HUES48 (cell line): ENCODE measurements at regions not wholly inside any gene's neighbourhood (a gene's known extent, or its start where the extent isn't known, plus 50 kb on each side); places are given as distances from the start of the nearest gene placed in this dataset.
"Not testable (repeated sequence)": the region's sequence is repeated elsewhere in the genome, so short reads cannot be mapped to it uniquely, and the experiment has no call there.

ENCODE experiments used
- H3K27ac ChIP-seq: one replicate; pipeline ENCODE4 v1.7.0; 2013; ENCODE audit warnings: low read depth, low read length, inconsistent platforms
- H3K27me3 ChIP-seq: 2 replicates; pipeline ENCODE4 v1.6.1; 2013; ENCODE audit warnings: mild to moderate bottlenecking, low read length; ENCODE audit not compliant: control insufficient read depth, insufficient read depth
- H3K36me3 ChIP-seq: 2 replicates; pipeline ENCODE4 v1.6.1; 2013; ENCODE audit warnings: low read length; ENCODE audit not compliant: control insufficient read depth, insufficient read depth
- H3K4me1 ChIP-seq: 2 replicates; pipeline ENCODE4 v1.6.1; 2013; ENCODE audit warnings: mild to moderate bottlenecking, low read length; ENCODE audit not compliant: control insufficient read depth, insufficient read depth
- H3K4me3 ChIP-seq: 2 replicates; pipeline ENCODE4 v1.5.1; 2013; ENCODE audit warnings: mild to moderate bottlenecking, low read depth, low read length
- H3K9ac ChIP-seq: 2 replicates; pipeline ENCODE4 v1.6.1; 2013; ENCODE audit warnings: mild to moderate bottlenecking, low read depth, low read length, moderate library complexity
- H3K9me3 ChIP-seq: 2 replicates; pipeline ENCODE4 v1.6.1; 2013; ENCODE audit warnings: low read length; ENCODE audit not compliant: control insufficient read depth, insufficient read depth

DNA sequence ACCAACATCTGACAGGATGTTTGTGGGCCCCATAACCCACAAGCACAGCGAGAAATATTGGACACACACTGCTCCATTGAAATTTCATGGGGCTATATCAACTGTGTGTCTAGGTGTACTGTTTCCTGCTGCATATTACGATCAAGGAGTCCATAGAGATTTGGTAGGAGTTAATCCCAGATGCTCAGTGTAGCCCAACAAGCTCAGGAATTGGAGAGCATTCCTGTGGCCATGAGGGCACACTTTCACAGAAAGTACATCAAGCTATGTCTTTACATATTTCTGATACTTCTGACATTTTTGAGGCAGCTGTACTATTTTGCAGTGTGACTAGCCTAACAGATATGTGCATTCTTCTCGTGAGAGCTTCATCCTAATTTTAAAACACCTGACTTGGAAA is 473.1 kb downstream of the PTH2R start:
- Histone ChIP-seq H3K9me3 (no peaks in the 10 kb centered on the region), H3K4me1 (no peaks in the 10 kb centered on the region), H3K36me3 (no peaks in the 10 kb centered on the region), H3K27me3 (no peaks in the 10 kb centered on the region), H3K4me3 (no peak overlapping the region), H3K27ac (no peak overlapping the region), H3K9ac (no peak overlapping the region)

DNA sequence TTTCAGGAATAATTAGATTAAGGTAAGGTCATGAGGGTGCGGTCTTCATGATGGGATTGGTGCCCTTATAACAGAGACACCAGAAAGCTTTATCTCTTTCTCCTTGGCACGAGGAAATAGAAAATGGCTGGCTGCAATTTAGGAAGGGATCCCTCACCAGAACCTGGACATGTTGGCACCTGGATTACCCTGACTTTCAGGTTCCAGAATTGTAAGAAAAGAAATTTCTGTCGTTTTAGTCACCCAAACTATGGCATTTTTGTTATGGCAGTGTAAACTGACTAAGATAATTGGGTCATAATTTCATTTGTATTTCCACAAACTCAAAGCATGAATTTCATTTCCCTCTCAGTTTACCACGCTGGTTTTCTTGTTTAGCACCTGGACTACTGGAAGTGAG is 473.6 kb downstream of the PTH2R start:
- H3K27ac ChIP-seq = no peak overlapping the region
- no peak overlapping the region for H3K9ac ChIP-seq
- no peaks in the 10 kb centered on the region for H3K4me1 ChIP-seq
- no peaks in the 10 kb centered on the region for H3K27me3 ChIP-seq
- H3K4me3 ChIP-seq = no peak overlapping the region
- H3K36me3 ChIP-seq = no peaks in the 10 kb centered on the region
- no peaks in the 10 kb centered on the region for H3K9me3 ChIP-seq

DNA sequence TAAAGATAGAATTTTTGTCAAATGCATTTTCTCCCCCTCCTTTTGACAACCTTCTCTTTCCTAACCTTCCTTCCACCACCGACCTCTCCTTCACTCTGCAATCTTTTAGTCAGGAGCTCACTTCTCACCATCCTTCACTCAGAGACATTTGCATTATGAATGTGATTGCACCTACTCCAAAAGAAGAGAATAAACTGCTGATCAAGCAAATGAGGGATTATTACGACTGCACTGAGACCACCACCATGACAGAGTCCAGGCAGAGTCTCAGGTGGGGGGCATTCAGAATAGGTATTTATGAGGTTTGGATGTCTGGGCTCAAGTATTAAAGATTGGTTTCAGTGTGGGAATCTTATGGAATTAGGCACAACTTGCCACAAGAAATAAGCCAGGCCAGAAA is 483.9 kb downstream of the PTH2R start:
- Histone ChIP-seq H3K27ac (no peak overlapping the region), H3K9ac (no peak overlapping the region), H3K36me3 (no peaks in the 10 kb centered on the region), H3K4me3 (no peak overlapping the region), H3K27me3 (no peaks in the 10 kb centered on the region), H3K4me1 (peaks cover 9% of the 10 kb centered on the region; the same call in 1 of the 2 replicates), H3K9me3 (no peaks in the 10 kb centered on the region)

DNA sequence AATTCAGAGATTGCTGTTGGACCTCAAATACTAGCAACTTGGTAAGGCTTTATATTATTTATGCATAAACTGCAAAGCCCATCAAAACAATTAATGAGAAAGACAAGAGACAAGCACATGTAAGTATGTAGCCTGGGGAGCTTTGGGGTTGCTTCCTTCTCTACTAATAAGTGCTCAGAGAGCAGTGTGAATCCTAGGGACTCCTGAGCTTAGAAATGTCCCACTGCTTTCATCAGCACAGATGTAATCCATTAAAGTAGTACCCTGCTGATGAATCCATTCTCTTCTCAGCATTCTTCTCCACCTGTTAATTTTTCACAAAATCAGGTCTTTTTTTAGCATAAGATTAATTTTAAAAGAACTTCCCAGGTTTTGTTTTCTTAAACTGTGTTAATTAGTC is 485.6 kb downstream of the PTH2R start:
- Histone ChIP-seq H3K9me3 (no peaks in the 10 kb centered on the region), H3K9ac (no peak overlapping the region), H3K27ac (peak overlapping the region; percentile 22), H3K27me3 (no peaks in the 10 kb centered on the region), H3K36me3 (no peaks in the 10 kb centered on the region), H3K4me3 (no peak overlapping the region), H3K4me1 (peaks cover 9% of the 10 kb centered on the region; the same call in 1 of the 2 replicates)

DNA sequence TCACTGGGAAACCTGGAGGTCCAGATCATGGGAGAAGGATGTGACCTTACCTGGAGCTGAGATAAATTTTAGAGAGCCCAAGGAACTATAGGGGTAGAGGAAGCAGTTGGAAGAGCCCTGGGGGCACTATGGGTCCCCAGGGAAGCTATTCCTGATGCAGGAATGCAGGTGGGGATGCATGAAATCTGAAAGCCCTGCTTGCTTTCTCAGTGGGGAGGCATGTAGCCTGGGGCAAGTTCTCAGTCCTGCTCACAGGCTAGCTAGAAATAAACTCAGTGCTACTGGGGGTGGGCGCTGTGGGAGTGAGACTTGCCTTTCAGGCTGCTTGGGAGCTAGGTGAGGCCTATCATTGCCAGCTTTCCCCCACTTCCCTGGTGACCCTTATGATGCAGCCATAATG is 499.7 kb downstream of the PTH2R start:
- H3K27me3 ChIP-seq = no peaks in the 10 kb centered on the region
- H3K9me3 ChIP-seq = no peaks in the 10 kb centered on the region; the same call in 1 of the 2 replicates
- H3K36me3 ChIP-seq = no peaks in the 10 kb centered on the region
- peaks cover 16% of the 10 kb centered on the region for H3K4me1 ChIP-seq
- peak overlapping the region; percentile 16; the same call in 1 of the 2 replicates for H3K4me3 ChIP-seq
- H3K27ac ChIP-seq = peak overlapping the region; percentile 46
- no peak overlapping the region for H3K9ac ChIP-seq

DNA sequence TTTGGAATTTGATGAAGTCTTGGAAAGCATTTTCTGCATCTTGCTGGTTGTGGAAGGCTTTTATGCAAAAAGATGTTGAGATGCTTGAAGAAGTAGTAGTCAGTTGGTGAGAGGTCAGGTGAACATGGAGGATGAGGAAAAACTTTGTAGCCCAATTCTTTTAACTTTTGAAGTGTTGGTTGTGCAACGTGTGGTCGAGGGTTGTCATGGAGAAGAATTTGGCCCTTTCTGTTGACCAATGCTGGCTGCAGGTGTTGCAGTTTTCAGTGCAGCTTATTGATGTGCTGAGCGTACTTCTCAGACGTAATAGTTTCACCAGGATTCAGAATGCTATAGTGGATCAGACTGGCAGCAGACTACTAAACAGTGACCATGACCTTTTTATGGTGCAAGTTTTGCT is 508.4 kb upstream of the MAP2 start:
- no peak overlapping the region for H3K9ac ChIP-seq
- no peaks in the 10 kb centered on the region for H3K36me3 ChIP-seq
- H3K27ac ChIP-seq = no peak overlapping the region
- H3K4me1 ChIP-seq = no peaks in the 10 kb centered on the region
- no peak overlapping the region for H3K4me3 ChIP-seq
- H3K27me3 ChIP-seq = no peaks in the 10 kb centered on the region
- H3K9me3 ChIP-seq = no peaks in the 10 kb centered on the region; the same call in 1 of the 2 replicates

DNA sequence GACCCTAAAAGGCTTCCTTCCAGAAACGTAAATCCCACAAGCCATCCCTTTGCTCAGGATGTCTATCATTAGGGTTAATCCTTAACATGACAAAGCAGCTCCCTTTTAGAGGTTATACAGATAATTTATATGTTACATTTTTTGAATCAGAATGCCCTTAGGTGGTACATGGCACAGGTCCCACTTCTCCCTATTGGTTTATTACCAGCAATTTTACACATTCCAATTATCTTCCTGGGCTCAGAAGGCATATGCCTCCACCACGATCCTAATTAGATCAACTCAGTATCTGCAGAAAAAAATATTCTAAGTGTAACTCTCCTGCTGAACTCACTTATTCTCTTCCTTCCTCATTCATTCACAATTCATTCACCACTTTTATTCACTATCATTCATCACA is 507.0 kb upstream of the MAP2 start:
- Histone ChIP-seq H3K4me3 (no peak overlapping the region), H3K27ac (no peak overlapping the region), H3K9ac (no peak overlapping the region), H3K36me3 (no peaks in the 10 kb centered on the region), H3K4me1 (no peaks in the 10 kb centered on the region), H3K27me3 (no peaks in the 10 kb centered on the region), H3K9me3 (peaks cover 2% of the 10 kb centered on the region; the same call in 1 of the 2 replicates)

DNA sequence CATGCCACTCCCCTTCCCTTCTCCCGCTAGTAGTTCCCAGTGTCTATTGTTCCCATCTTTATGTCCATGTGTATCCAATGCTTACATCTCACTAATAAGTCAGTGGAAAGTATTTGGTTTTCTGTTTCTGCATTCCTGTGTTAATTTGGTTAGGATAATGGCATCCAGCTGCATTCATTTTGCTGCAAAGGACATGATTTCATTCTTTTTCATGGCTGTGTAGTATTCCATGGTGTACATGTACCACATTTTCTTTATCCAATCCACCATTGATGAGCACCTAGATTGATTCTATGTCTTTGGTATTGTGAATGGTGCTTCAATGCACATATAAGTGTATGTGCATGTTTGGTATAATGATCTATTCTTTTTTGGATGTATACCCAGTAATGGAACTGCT is 502.5 kb upstream of the MAP2 start:
- H3K9ac ChIP-seq, H3K9me3 ChIP-seq, H3K27ac ChIP-seq, H3K4me1 ChIP-seq, H3K27me3 ChIP-seq, H3K36me3 ChIP-seq, H3K4me3 ChIP-seq: not testable (repeated sequence)

DNA sequence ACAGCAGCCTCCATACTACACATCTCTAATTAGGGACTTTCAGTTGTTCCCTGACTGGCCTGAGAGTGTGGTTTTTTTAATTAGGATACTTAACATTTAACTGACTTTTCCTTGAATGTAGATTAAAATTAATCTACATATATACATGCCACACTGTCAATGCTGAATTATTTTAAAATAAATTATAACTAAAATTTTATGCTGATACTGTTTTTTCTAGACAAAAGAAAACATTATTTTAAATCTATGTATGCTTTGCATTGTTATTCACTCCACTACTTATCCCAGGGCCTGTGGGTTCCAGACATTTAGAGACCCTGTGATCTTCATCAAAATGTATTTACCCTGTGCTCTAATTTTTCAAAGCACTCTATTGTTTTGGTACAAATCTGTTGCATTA is 496.0 kb upstream of the MAP2 start:
- Histone ChIP-seq H3K4me3 (no peak overlapping the region), H3K4me1 (no peaks in the 10 kb centered on the region), H3K27me3 (no peaks in the 10 kb centered on the region), H3K36me3 (no peaks in the 10 kb centered on the region), H3K27ac (no peak overlapping the region), H3K9me3 (no peaks in the 10 kb centered on the region), H3K9ac (no peak overlapping the region)

DNA sequence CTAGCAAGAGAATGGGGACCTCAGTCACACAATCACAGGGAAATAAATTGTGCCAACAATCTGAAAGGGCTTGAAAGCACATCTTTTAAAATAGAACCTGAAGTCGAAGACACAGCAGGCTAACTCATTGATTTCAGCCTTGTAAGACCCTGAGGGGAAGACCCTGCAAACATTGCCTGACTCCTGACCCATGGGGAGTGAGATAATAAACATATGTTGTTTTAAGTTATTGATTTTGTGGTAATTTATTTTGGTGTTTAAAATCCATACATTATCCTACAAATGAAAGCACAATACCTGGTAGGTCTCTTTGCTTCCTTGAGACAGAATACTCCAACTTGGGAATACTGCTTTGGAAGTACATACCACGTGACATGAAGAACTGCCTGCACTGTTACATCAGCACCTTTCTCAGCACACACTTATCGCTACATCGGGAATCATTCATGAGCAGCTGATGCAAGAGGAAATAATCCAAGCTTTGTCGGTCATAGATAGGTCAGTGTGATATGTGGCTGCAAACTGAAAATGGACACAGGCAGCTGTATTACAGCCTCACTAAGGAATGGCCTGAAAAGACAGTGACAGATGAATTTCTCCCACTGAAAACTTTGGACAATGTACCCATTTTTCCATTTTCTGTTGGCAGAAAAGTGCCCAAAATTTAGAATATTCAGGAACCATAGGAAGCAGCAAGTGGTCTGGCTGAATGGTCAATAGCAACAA is 494.5 kb upstream of the MAP2 start:
- H3K4me1 ChIP-seq = no peaks in the 10 kb centered on the region
- H3K27ac ChIP-seq = no peak overlapping the region
- H3K9me3 ChIP-seq = no peaks in the 10 kb centered on the region
- H3K36me3 ChIP-seq = no peaks in the 10 kb centered on the region
- H3K9ac ChIP-seq = no peak overlapping the region
- no peak overlapping the region for H3K4me3 ChIP-seq
- H3K27me3 ChIP-seq = no peaks in the 10 kb centered on the region

DNA sequence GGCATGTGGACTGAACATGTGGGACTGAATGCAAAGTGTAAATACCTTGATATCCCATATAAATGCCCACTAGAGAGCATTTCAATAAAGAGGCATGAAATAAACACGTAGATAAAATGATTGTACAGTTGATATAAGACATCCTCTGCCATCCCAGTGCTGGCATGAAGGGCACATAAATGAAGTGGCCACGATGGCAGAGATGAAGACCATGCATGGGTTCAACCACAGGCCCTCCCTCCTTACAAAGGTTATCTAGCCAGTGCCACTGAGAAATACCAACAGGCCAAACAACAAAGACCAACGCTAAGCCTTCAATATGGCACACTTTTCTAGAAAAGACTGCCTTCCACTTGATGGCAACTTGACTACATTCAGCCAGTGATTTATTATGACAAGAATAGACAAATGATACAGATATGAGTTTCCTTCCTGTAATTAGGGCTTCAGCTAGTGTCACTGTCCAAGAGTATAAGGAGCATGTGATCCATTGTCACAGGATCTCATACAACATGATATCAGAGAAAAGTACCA is 493.9 kb upstream of the MAP2 start:
- Histone ChIP-seq H3K9ac (no peak overlapping the region), H3K27me3 (no peaks in the 10 kb centered on the region), H3K4me1 (no peaks in the 10 kb centered on the region), H3K36me3 (no peaks in the 10 kb centered on the region), H3K27ac (no peak overlapping the region), H3K9me3 (no peaks in the 10 kb centered on the region), H3K4me3 (no peak overlapping the region)
